Mesenchymal stem cell (in vitro differentiated cells and primary cell): ENCODE measurements at regions not wholly inside any gene's neighbourhood (a gene's known extent, or its start where the extent isn't known, plus 50 kb on each side); places are given as distances from the start of the nearest gene placed in this dataset.

Source experiments
- DNase-seq: peaks from one replicate; pipeline ENCODE4 v3.0.0-alpha.2; 2013
- H2AFZ ChIP-seq: one replicate; pipeline ENCODE4 v1.6.1; 2013; ENCODE audit warnings: low read depth, mild to moderate bottlenecking, control low read depth, inconsistent platforms, low read length, moderate library complexity
- H2AK5ac ChIP-seq: 2 replicates; pipeline ENCODE4 v1.6.1; 2013; ENCODE audit warnings: low read length, moderate library complexity, mild to moderate bottlenecking, inconsistent platforms; ENCODE audit not compliant: severe bottlenecking
- H2BK120ac ChIP-seq: one replicate; pipeline ENCODE4 v1.6.1; 2013; ENCODE audit warnings: low read depth, mild to moderate bottlenecking, inconsistent platforms, low read length, moderate library complexity
- H2BK12ac ChIP-seq, 2 experiments: one replicate each; pipeline ENCODE4 v1.6.1; 2013; ENCODE audit warnings: inconsistent platforms in 2 of 2, low read length in 2 of 2, mild to moderate bottlenecking in 2 of 2, moderate library complexity in 2 of 2, control low read depth in 1 of 2
- H2BK15ac ChIP-seq: one replicate; pipeline ENCODE4 v1.6.1; 2013; ENCODE audit warnings: mild to moderate bottlenecking, low read depth, inconsistent platforms; ENCODE audit not compliant: poor library complexity, severe bottlenecking
- H2BK5ac ChIP-seq: 2 replicates; pipeline ENCODE4 v1.6.1; 2013; ENCODE audit warnings: low read depth, mild to moderate bottlenecking, low read length, control low read depth, inconsistent platforms; ENCODE audit not compliant: poor library complexity, severe bottlenecking
- H3K14ac ChIP-seq, 2 experiments: one replicate each; pipeline ENCODE4 v1.6.1; 2013; ENCODE audit warnings: inconsistent platforms in 2 of 2, low read length in 2 of 2, control low read depth in 1 of 2, mild to moderate bottlenecking in 1 of 2, moderate library complexity in 1 of 2
- H3K18ac ChIP-seq, 2 experiments: one replicate each; pipeline ENCODE4 v1.6.1; 2013; ENCODE audit warnings: inconsistent platforms in 2 of 2, low read length in 2 of 2, control low read depth in 1 of 2, low read depth in 1 of 2, mild to moderate bottlenecking in 1 of 2
- H3K23ac ChIP-seq, 2 experiments: one replicate each; pipeline ENCODE4 v1.6.1; 2013; ENCODE audit warnings: inconsistent platforms in 2 of 2, low read length in 2 of 2, mild to moderate bottlenecking in 2 of 2, moderate library complexity in 2 of 2, control low read depth in 1 of 2
- H3K27ac ChIP-seq: 2 replicates; pipeline ENCODE4 v1.5.1; 2013; ENCODE audit warnings: mild to moderate bottlenecking, moderate library complexity, low read length, control low read depth, inconsistent platforms; ENCODE audit not compliant: poor library complexity, severe bottlenecking
- H3K27me3 ChIP-seq, 2 experiments: 2 replicates each; pipeline versions ENCODE4 v1.6.1 to v1.7.0; 2013; ENCODE audit warnings: low read length in 2 of 2, mild to moderate bottlenecking in 2 of 2, moderate library complexity in 2 of 2, control low read depth in 1 of 2, inconsistent platforms in 1 of 2; ENCODE audit not compliant: control insufficient read depth in 1 of 2, insufficient read depth in 1 of 2
- H3K36me3 ChIP-seq, 2 experiments: 2 replicates each; pipeline versions ENCODE4 v1.6.1 to v1.7.0; 2013; ENCODE audit warnings: low read length in 2 of 2, control low read depth in 1 of 2, inconsistent platforms in 1 of 2, low read depth in 1 of 2, mild to moderate bottlenecking in 1 of 2; ENCODE audit not compliant: insufficient read depth in 2 of 2, control insufficient read depth in 1 of 2
- H3K4ac ChIP-seq, 2 experiments: one replicate each; pipeline ENCODE4 v1.6.1; 2013; ENCODE audit warnings: inconsistent platforms in 2 of 2, low read length in 2 of 2, mild to moderate bottlenecking in 2 of 2, moderate library complexity in 2 of 2, control low read depth in 1 of 2, low read depth in 1 of 2
- H3K4me1 ChIP-seq: 2 replicates; pipeline ENCODE4 v1.6.1; 2013; ENCODE audit warnings: low read depth, low read length, control low read depth; ENCODE audit not compliant: control insufficient read depth, insufficient read depth
- H3K4me2 ChIP-seq: 2 replicates; pipeline ENCODE4 v1.6.1; 2013; ENCODE audit warnings: low read length, mild to moderate bottlenecking, inconsistent platforms; ENCODE audit not compliant: poor library complexity, severe bottlenecking
- H3K4me3 ChIP-seq, 2 experiments: 2 replicates each; pipeline versions ENCODE4 v1.5.1 to v1.7.0; 2013; ENCODE audit warnings: low read length in 2 of 2, mild to moderate bottlenecking in 2 of 2, control low read depth in 1 of 2, low read depth in 1 of 2; ENCODE audit not compliant: insufficient read depth in 1 of 2
- H3K79me1 ChIP-seq: replicated peaks from 2 replicates; pipeline ENCODE4 v1.6.1; 2013; ENCODE audit warnings: mild to moderate bottlenecking, control low read depth, low read length, inconsistent platforms; ENCODE audit not compliant: poor library complexity, severe bottlenecking
- H3K9ac ChIP-seq: 2 replicates; pipeline ENCODE4 v1.7.0; 2013; ENCODE audit warnings: mild to moderate bottlenecking, low read length, moderate library complexity
- H3K9me3 ChIP-seq: 2 replicates; pipeline ENCODE4 v1.7.0; 2013; ENCODE audit warnings: mild to moderate bottlenecking, low read length; ENCODE audit not compliant: control insufficient read depth
- H4K8ac ChIP-seq: one replicate; pipeline ENCODE4 v1.6.1; 2013; ENCODE audit warnings: inconsistent platforms, mild to moderate bottlenecking, low read length, moderate library complexity
- H4K91ac ChIP-seq: one replicate; pipeline ENCODE4 v1.6.1; 2013; ENCODE audit warnings: mild to moderate bottlenecking, low read length, inconsistent platforms
- WGBS: methylation state at CpG from one replicate; pipeline ENCODE4 v1.1.7; 2013; ENCODE audit warnings: mixed read lengths; 5-methylcytosine and 5-hydroxymethylcytosine counted together

GRCh38 chr4:96152824-96153223 lies 312.9 kb downstream of the PDHA2 start:
- Histone ChIP-seq H3K4me3 (no peak overlapping the region), H2BK5ac (no peak overlapping the region), H2AK5ac (no peak overlapping the region), H3K14ac (no peak overlapping the region), H4K8ac (no peak overlapping the region), H3K9me3 (peaks cover 3% of the 10 kb centered on the region), H3K9ac (no peak overlapping the region), H2BK15ac (no peak overlapping the region), H3K36me3 (no peaks in the 10 kb centered on the region), H3K4ac (no peak overlapping the region), H4K91ac (no peak overlapping the region), H3K18ac (no peak overlapping the region), H3K4me1 (no peaks in the 10 kb centered on the region), H2BK12ac (no peak overlapping the region), H2AFZ (no peak overlapping the region), H3K27ac (no peak overlapping the region), H3K23ac (no peak overlapping the region), H3K79me1 (no peaks in the 10 kb centered on the region), H3K27me3 (no peaks in the 10 kb centered on the region), H2BK120ac (no peak overlapping the region), H3K4me2 (no peak overlapping the region)
- DNase-seq, result no peak
- no CpG with 5 or more reads among the region's 2 CpGs for WGBS

- Histone ChIP-seq H3K4me2 (no peak overlapping the region), H3K36me3 (no peaks in the 10 kb centered on the region), H2BK120ac (no peak overlapping the region), H3K23ac (no peak overlapping the region), H2AFZ (no peak overlapping the region), H2AK5ac (no peak overlapping the region), H4K8ac (no peak overlapping the region), H3K14ac (no peak overlapping the region), H2BK15ac (no peak overlapping the region), H3K27me3 (no peaks in the 10 kb centered on the region), H3K27ac (no peak overlapping the region), H3K9me3 (peaks cover 2% of the 10 kb centered on the region), H2BK5ac (no peak overlapping the region), H3K4me3 (no peak overlapping the region), H3K9ac (no peak overlapping the region), H3K18ac (no peak overlapping the region), H3K4ac (no peak overlapping the region), H4K91ac (no peak overlapping the region), H3K4me1 (no peaks in the 10 kb centered on the region), H3K79me1 (no peaks in the 10 kb centered on the region), H2BK12ac (no peak overlapping the region)
- DNase-seq, result no peak
- no CpG with 5 or more reads among the region's 2 CpGs for WGBS
Measured at GRCh38 chr4:96154676-96155075, 314.8 kb downstream of the PDHA2 start.

GRCh38 chr4:96162636-96163035 lies 322.7 kb downstream of the PDHA2 start:
- Histone ChIP-seq H3K4me3 (no peak overlapping the region), H2BK120ac (no peak overlapping the region), H2BK12ac (no peak overlapping the region), H3K9me3 (no peaks in the 10 kb centered on the region), H3K27ac (no peak overlapping the region), H4K91ac (no peak overlapping the region), H2AFZ (no peak overlapping the region), H3K4me1 (no peaks in the 10 kb centered on the region), H3K4ac (no peak overlapping the region), H3K14ac (no peak overlapping the region), H2AK5ac (no peak overlapping the region), H3K4me2 (no peak overlapping the region), H2BK5ac (no peak overlapping the region), H3K23ac (no peak overlapping the region), H3K36me3 (no peaks in the 10 kb centered on the region), H3K79me1 (no peaks in the 10 kb centered on the region), H3K18ac (no peak overlapping the region), H3K27me3 (no peaks in the 10 kb centered on the region), H4K8ac (no peak overlapping the region), H3K9ac (no peak overlapping the region), H2BK15ac (no peak overlapping the region)
- DNase-seq, result peak; percentile 49
- WGBS, result 30% methylated on average over 1 of the region's 1 CpG

- no peaks in the 10 kb centered on the region for H3K4me1 ChIP-seq
- H2BK12ac ChIP-seq, result no peak overlapping the region
- H3K4me3 ChIP-seq, result no peak overlapping the region
- no peak overlapping the region for H2BK15ac ChIP-seq
- no peak overlapping the region for H3K4me2 ChIP-seq
- no peak overlapping the region for H3K9ac ChIP-seq
- no peak overlapping the region for H2BK120ac ChIP-seq
- no peak overlapping the region for H4K8ac ChIP-seq
- H3K23ac ChIP-seq, result no peak overlapping the region
- no peaks in the 10 kb centered on the region for H3K9me3 ChIP-seq
- H2AFZ ChIP-seq, result no peak overlapping the region
- no peak overlapping the region for H4K91ac ChIP-seq
- no peak overlapping the region for H3K14ac ChIP-seq
- no peaks in the 10 kb centered on the region for H3K27me3 ChIP-seq
- 63% methylated on average over 3 of the region's 3 CpGs for WGBS
- H2BK5ac ChIP-seq, result peak overlapping the region; percentile 0
- H3K4ac ChIP-seq, result no peak overlapping the region
- no peaks in the 10 kb centered on the region for H3K36me3 ChIP-seq
- no peaks in the 10 kb centered on the region for H3K79me1 ChIP-seq
- H2AK5ac ChIP-seq, result no peak overlapping the region
- H3K18ac ChIP-seq, result no peak overlapping the region
- peak overlapping the region; percentile 89 for H3K27ac ChIP-seq
- DNase-seq, result peak; percentile 54
Measured at GRCh38 chr4:96164814-96165351, 325.0 kb downstream of the PDHA2 start.
